ENCODE measurements at regions not wholly inside any gene's neighbourhood (a gene's known extent, or its start where the extent isn't known, plus 50 kb on each side); places are given as distances from the start of the nearest gene placed in this dataset.

DNA sequence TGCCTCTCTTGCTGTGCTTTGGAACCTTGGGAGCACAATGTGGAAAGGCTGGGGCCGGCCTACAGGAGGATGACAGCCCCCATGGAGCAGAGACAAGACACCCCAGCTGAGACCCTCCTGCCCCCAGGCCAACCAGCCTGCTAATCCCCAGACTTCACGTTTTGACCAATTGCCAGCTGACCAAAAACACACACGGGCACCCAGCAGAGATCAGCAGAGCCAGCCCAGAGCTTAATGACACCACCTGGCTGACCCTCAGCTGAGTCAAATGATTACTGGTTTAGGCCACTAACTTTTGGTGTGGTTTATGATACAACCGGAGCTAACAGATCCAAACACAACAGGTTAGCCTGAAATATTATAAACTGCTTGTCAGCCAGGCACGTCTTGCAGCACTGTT is 111.2 kb upstream of the KIF5B start:
- DNase-seq: no peak

DNA sequence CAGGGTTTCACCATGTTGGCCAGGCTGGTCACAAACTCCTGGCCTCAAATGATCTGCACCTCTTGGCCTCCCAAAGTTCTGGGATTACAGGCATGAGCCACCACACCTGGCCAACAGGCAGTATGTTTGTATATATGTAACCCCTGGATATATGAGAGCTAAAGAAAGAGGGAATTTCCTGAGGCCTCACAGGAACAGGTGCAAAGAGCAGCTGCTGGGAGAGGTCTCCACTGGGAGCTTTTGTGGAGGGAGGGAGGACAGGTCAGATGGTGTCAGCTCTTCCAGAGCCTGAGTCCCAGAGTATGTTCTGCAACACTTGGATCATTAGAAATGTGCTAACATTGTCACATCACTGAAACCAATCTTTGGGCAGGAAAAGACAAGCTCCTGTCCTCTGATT is 110.1 kb upstream of the KIF5B start:
- DNase-seq: no peak

- DNase-seq: no peak
Measured at GRCh38 chr10:32163762-32164148, 107.5 kb upstream of the KIF5B start.

- no peak for DNase-seq
Measured at GRCh38 chr10:32163071-32163761, 107.0 kb upstream of the KIF5B start.

DNA sequence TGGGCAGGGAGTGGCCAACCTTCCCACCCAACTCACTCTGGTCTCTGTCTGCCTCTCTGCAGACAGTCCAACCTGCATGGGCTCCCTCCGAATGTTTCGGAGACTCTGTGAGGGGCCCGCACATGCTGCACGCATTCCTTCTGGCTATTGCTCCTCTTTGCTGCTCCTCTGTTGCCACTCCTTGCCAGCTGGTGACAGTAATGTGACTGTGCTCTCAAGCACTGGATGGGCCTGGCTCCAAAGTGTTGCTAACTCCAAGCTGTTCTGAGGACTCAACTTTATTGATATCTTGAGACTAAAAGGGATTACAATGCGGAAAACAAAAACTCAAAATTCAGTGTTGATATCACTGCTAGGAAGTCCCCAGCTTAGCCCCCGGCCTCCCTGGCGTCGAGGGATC is 105.4 kb upstream of the KIF5B start:
- no peak for DNase-seq

- DNase-seq: no peak
Measured at GRCh38 chr10:32160864-32161263, 104.6 kb upstream of the KIF5B start.

DNA sequence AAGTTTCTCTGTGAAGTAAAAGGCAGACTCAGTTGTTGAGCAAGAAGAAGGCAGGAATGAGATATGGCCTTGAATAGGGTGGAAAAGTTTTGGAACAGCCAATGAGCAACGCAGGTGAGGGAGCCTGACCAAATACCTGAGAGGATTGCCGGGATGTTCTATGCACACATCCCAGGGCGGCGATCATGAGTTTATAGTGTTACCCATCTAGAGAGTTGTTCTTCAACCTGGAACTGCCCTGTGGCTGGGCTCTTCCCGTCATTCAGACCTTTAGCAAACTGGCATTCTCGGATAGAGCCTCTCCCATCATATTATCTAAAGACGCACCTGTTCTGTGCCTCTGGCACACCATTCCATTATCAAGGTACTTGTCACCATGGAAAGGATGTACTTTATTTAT is 103.0 kb upstream of the KIF5B start:
- DNase-seq: no peak

GRCh38 chr10:32156031-32156495 is 99.8 kb upstream of the KIF5B start:
- DNase-seq: no peak

- DNase-seq: no peak
Measured at GRCh38 chr10:32155075-32155516, 98.9 kb upstream of the KIF5B start.

- DNase-seq: no peak
Measured at GRCh38 chr10:32153931-32154330, 97.7 kb upstream of the KIF5B start.

GRCh38 chr10:32153252-32153651 is 97.0 kb upstream of the KIF5B start:
- no peak for DNase-seq

- no peak for DNase-seq
Measured at GRCh38 chr10:32151871-32152270, 95.6 kb upstream of the KIF5B start.

- DNase-seq: no peak
Measured at GRCh38 chr10:32150532-32151101, 94.4 kb upstream of the KIF5B start.

DNA sequence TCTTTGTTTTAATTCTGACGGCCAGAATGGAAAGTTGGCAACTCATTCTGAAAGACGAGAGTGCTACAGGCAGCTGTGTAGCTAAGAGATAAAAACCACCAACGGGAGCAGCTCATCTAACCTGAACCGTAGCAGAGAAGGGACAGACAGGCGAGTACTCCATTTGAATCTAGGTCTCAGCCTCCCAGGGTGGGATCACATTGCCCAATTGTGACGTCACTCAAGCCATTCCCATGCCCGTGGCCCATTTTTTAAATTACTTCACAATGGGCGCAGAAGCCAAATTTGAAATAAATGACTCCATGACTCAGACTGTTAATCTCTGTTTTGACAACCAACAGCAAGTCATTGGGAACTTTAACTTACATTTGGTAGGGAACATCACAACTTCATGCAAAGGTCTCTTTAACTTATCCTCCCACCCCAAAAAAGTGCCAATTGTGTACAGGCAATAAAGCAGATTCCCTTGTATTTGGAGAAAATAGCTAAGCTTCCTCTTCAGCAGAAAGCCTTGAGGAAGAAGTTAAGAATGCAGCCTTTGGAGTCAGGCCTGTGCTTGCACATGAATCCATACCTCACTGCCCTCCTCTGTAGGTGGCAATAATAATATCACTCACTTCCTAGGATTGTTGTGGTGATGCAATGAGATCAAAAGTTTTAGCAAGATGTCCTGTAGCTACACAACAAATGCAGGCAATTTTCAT is 93.2 kb upstream of the KIF5B start:
- DNase-seq: no peak

GRCh38 chr10:32148864-32149251 is 92.6 kb upstream of the KIF5B start:
- no peak for DNase-seq

GRCh38 chr10:32147730-32148129 is 91.5 kb upstream of the KIF5B start:
- DNase-seq: no peak

DNA sequence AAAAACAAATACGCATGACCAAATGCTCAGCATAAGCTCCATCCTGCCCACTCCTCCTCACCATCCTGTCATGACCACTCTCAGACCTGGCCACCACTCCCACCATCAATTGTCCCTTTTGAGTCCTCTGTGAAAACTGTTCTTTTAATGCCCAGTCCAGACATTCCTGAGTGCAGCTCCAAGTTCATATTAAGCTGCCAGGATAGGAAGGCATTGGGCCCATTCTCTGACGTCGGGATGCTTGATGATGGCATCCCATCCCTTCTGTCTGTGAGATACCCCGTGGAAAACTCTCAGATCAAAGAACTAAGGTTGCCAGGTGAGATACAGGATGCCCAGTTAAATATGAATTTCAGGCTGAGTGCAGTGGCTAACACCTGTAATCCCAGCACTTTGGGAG is 89.9 kb upstream of the KIF5B start:
- DNase-seq: no peak

DNA sequence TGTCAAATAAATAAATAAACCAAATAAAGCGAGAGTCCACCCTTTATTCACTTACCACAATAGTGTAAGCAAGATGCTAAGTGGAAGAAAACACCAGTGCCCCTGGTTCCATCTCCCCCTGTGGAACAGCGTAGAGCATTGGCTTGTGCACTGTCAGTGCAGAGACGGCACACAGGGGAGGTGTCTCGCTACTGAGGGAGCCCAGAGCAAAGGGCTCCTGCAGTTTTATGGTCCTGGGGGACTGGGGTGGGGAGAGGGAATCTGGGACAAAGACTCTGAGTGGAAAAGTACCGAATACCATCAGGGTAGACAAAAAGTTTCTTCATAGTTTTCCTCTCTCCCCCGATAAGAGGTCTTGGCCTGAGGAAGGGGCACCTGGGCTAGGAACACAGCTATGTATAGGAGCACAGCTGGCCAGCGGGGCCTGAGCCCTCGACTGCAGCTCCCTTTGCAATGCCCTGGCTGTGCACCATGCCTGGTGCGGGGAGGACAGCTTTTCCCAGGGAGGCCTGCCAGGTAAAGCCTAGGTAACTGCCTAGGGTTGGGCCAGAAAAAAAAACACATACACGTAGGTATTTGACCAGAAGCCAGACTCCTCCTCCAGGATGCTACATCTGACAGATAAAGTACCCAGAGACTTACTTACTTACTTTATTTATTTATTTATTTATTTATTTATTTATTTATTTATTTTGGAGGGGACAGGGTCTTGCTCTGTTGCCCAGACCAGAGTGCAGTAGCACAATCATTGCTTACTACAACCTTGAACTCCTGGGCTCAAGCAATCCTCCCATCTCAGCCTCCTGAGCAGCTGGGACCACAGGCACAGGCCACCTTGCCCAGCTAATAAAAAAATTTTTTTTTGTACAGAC is 88.8 kb upstream of the KIF5B start:
- no peak for DNase-seq

GRCh38 chr10:32143302-32143847 is 87.2 kb upstream of the KIF5B start:
- no peak for DNase-seq

- no peak for DNase-seq
Measured at GRCh38 chr10:32142646-32143045, 86.4 kb upstream of the KIF5B start.

DNA sequence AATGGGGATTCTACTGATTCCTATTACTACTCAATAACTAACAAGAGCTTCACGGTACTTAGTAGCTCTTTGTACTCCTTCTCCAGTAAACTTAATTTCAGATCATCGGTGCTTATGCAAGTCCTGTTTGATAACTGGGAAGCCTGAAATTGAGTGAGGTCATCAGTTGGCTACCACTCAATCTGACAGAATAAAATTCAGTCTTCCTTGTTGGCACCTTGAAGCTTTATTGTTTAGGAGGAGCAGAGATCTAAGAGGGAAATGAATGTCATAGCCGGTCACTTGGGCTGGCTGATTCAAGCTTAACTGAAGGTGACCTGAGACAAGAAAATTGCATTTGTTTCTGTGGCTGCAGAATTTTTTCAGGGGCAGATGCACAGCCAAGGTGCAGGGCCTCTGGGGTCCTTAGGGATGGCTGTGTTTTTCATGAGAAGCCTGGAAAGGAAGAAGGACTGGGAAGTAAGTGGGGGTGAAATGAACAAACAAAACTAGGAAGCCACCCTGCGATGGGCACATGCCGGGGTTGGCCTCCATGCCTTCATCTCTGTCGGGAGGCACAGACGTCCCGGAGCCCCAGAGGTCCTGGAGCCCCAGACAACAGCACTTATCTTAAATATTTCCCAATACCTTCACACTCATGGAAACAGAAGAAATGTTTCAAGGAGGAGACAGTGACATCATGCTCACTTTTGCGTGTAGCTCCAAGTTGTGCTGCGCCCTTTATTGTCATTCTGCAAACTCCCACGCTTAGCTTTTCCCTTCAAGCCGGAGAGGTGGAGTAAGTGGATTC is 85.0 kb upstream of the KIF5B start:
- no peak for DNase-seq

- no peak for DNase-seq
Measured at GRCh38 chr10:32140403-32140802, 84.2 kb upstream of the KIF5B start.

All from SIG-M5 (cell line).